ENCODE measurements at regions not wholly inside any gene's neighbourhood (a gene's known extent, or its start where the extent isn't known, plus 50 kb on each side); places are given as distances from the start of the nearest gene placed in this dataset.
"Not testable (repeated sequence)": the region's sequence is repeated elsewhere in the genome, so short reads cannot be mapped to it uniquely, and the experiment has no call there.

DNA sequence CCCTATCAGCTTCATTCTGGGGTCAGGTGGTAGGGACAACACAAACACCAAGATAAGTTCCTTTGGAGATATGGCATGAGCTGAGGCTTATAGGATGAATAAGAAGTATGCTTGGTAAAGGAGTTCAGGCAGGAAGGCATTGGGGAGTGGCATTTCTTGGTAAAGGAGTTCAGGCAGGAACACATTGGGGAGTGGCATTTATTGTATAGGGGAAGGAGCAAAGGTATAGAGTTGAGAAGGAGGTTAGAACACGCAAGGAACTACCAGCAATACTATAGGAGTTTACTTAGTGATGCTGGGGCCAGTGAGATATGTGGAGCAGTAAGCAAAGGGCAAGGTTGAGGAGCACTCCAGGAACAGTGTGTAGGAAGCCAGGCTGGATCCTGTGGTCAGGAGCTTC is 625.9 kb downstream of the TTLL7 start:
- H3K27me3 ChIP-seq (replicated peaks; ENCODE audit: insufficient read depth); H3K27ac ChIP-seq; H3K36me3 ChIP-seq; H3K4me1 ChIP-seq (ENCODE audit: control insufficient read depth in 1 of 2, low read depth in 2 of 2); ATAC-seq (ENCODE audit: insufficient number of reproducible peaks, low FRiP score, low read depth); DNase-seq (ENCODE audit: low spot score); H3K9me3 ChIP-seq; H3K4me3 ChIP-seq: not testable (repeated sequence)

DNA sequence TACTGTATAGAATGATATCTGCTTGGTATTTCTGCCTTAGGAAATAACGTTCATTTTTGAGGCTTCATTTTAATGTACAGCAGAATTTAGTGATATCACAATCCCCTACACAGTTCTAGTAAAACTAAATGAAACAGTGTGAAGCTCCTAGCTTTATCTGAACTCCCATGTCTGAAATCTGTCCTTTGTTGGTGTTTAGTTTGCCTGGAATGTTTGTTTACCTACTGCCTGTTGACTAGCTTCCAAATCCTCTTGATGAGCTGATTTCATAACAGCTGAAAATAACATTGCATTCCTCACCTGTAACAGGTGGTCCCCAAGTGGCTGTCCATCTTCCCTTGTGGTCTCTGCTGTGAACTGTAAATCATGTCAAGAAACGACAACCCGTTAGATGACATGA is 629.1 kb downstream of the TTLL7 start:
- DNase-seq (ENCODE audit: low spot score); H3K4me3 ChIP-seq; H3K27ac ChIP-seq; H3K4me1 ChIP-seq (ENCODE audit: control insufficient read depth in 1 of 2, low read depth in 2 of 2); H3K9me3 ChIP-seq; H3K27me3 ChIP-seq (replicated peaks; ENCODE audit: insufficient read depth); H3K36me3 ChIP-seq; ATAC-seq (ENCODE audit: insufficient number of reproducible peaks, low FRiP score, low read depth): not testable (repeated sequence)

DNA sequence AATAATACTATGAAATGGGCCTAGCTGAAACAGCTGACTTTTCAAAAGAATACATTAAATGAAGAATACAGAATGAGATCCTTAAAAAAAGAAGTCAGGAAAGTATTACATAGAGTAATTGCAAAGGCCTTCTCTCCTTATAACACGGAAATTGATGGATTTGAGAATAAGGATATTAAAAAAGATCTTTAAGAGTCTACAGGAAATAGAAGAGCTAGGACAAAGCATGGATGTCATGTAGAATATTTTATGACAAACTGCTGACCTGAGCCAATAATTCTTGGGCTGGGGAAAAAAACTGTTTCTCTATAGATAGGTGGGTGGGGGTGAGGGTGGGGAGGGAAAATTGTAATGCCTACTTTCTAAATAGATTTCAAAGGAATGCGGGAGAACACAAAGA is 633.6 kb downstream of the TTLL7 start:
- not testable (repeated sequence) for H3K4me1 ChIP-seq (ENCODE audit: control insufficient read depth in 1 of 2, low read depth in 2 of 2); H3K36me3 ChIP-seq; H3K27ac ChIP-seq; H3K4me3 ChIP-seq; ATAC-seq (ENCODE audit: insufficient number of reproducible peaks, low FRiP score, low read depth); H3K9me3 ChIP-seq; H3K27me3 ChIP-seq (replicated peaks; ENCODE audit: insufficient read depth); DNase-seq (ENCODE audit: low spot score)

DNA sequence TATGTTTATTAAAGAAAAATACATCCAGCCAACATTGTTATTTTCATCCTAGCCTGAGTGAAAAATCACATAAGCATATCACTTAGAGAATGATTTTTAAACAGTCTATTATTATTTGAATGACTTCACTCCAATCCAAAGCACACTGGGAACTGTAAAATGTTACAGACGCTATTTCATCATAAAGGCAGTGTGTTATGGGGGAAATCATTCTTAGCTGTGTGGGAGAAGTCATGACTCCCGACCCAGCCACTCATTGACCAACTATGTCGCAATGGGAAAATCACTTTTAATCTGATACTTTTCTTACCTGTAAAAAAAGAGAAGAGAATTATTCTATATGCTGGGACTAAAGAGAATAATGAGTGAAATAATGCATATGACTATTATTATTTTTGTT is 653.6 kb downstream of the TTLL7 start:
- not testable (repeated sequence) for DNase-seq (ENCODE audit: low spot score); H3K36me3 ChIP-seq; H3K9me3 ChIP-seq; H3K27me3 ChIP-seq (replicated peaks; ENCODE audit: insufficient read depth); H3K4me3 ChIP-seq; H3K27ac ChIP-seq
- ATAC-seq (ENCODE audit: insufficient number of reproducible peaks, low FRiP score, low read depth), result peak; percentile 85
- peaks cover 0 to 11% of the 10 kb centered on the region in 2 donors for H3K4me1 ChIP-seq (ENCODE audit: control insufficient read depth in 1 of 2, low read depth in 2 of 2)

DNA sequence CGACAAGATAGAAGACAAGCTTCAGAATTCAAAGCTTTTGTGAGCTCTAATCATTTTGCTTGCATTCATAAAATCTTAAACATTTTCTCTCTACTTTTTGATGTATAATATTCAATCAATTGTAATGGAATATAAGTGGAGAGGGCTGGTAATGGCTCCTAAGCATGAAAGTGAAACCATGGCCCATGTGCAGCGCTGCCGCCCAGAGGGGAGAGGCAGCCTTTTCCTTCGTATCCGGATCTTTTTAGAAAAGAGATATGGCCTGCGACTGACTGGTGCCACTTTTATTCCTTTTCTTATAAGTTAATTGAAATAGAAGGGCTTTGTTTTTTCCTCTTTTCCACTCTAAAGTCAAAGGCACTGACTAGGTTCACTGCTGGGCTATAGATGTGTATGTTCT is 655.2 kb downstream of the TTLL7 start:
- H3K9me3 ChIP-seq; H3K27ac ChIP-seq; H3K27me3 ChIP-seq (replicated peaks; ENCODE audit: insufficient read depth); H3K4me3 ChIP-seq; H3K36me3 ChIP-seq; DNase-seq (ENCODE audit: low spot score); ATAC-seq (ENCODE audit: insufficient number of reproducible peaks, low FRiP score, low read depth): not testable (repeated sequence)
- H3K4me1 ChIP-seq (ENCODE audit: control insufficient read depth in 1 of 2, low read depth in 2 of 2), result peaks cover 0 to 11% of the 10 kb centered on the region in 2 donors

DNA sequence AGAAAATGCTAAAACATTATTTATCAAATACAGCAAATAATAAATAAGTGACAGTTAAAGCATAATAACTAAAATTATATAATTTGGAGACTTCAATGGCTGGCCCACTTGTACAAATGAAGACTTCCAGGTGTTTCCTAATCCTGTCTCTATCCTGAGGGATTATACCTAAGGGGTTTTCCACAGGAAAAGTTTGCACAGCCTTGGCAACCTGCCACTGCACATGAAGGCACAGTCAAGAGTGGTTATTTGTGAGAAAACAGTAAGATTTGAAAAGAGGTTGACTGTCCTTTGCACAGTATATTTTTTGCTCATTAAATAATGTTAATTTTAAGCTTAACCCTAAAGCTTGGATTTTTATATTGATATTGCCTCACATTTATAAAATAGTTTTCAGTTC is 655.9 kb downstream of the TTLL7 start:
- not testable (repeated sequence) for ATAC-seq (ENCODE audit: insufficient number of reproducible peaks, low FRiP score, low read depth); H3K27me3 ChIP-seq (replicated peaks; ENCODE audit: insufficient read depth); H3K4me3 ChIP-seq; H3K27ac ChIP-seq; DNase-seq (ENCODE audit: low spot score); H3K36me3 ChIP-seq; H3K9me3 ChIP-seq
- peaks cover 0 to 11% of the 10 kb centered on the region in 2 donors for H3K4me1 ChIP-seq (ENCODE audit: control insufficient read depth in 1 of 2, low read depth in 2 of 2)

DNA sequence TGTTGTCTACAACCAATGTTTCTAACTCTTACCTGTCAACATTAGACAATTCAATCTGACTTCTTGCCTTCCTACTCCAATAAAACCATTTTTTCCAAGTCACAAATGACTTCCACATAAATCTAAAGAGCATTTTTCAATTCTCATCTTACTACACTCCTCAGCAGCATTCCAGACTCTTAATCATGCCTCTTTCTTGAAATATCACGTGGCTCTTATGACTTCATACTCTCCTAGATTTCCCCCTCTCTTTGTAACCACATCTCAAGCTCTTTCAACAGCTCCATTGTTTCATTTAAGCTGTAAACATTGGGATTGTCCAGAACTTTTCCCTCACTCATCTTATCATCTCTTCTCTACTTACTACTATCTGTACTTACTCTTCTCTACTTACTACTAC is 666.6 kb downstream of the TTLL7 start:
- not testable (repeated sequence) for H3K4me1 ChIP-seq (ENCODE audit: control insufficient read depth in 1 of 2, low read depth in 2 of 2); H3K4me3 ChIP-seq; ATAC-seq (ENCODE audit: insufficient number of reproducible peaks, low FRiP score, low read depth); H3K27ac ChIP-seq; H3K27me3 ChIP-seq (replicated peaks; ENCODE audit: insufficient read depth); H3K9me3 ChIP-seq; DNase-seq (ENCODE audit: low spot score); H3K36me3 ChIP-seq

DNA sequence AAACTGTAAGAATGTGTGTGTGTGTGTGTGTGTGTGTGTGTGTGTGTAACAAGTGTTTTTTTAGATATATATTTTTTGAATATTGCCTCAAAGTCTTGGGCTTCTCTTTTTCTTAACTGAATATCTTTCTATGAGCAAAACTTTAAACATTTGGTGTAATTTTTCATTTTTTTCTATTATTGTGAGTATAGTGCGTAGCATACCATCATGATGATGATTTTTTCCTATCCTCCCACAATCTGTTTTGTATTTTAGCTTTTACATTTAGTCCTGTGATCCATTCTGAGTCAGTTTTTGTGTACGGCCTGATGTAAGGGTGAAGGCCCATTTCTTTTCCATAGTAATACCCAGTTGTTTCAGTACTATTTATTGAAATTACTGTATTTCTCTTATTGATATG is 680.6 kb downstream of the TTLL7 start:
- Histone ChIP-seq H3K27ac (no peak overlapping the region), H3K4me3 (no peak overlapping the region), H3K9me3 (no peaks in the 10 kb centered on the region), H3K36me3 (no peaks in the 10 kb centered on the region), H3K4me1 (ENCODE audit: control insufficient read depth in 1 of 2, low read depth in 2 of 2) (no peaks in the 10 kb centered on the region), H3K27me3 (replicated peaks; ENCODE audit: insufficient read depth) (no peaks in the 10 kb centered on the region)
- no peak for DNase-seq (ENCODE audit: low spot score)
- TF ChIP-seq, protein P1, sequence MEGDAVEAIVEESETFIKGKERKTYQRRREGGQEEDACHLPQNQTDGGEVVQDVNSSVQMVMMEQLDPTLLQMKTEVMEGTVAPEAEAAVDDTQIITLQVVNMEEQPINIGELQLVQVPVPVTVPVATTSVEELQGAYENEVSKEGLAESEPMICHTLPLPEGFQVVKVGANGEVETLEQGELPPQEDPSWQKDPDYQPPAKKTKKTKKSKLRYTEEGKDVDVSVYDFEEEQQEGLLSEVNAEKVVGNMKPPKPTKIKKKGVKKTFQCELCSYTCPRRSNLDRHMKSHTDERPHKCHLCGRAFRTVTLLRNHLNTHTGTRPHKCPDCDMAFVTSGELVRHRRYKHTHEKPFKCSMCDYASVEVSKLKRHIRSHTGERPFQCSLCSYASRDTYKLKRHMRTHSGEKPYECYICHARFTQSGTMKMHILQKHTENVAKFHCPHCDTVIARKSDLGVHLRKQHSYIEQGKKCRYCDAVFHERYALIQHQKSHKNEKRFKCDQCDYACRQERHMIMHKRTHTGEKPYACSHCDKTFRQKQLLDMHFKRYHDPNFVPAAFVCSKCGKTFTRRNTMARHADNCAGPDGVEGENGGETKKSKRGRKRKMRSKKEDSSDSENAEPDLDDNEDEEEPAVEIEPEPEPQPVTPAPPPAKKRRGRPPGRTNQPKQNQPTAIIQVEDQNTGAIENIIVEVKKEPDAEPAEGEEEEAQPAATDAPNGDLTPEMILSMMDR (IDR thresholded peaks at IDR 0.05), result no peak
- no peak for ATAC-seq (ENCODE audit: insufficient number of reproducible peaks, low FRiP score, low read depth)

DNA sequence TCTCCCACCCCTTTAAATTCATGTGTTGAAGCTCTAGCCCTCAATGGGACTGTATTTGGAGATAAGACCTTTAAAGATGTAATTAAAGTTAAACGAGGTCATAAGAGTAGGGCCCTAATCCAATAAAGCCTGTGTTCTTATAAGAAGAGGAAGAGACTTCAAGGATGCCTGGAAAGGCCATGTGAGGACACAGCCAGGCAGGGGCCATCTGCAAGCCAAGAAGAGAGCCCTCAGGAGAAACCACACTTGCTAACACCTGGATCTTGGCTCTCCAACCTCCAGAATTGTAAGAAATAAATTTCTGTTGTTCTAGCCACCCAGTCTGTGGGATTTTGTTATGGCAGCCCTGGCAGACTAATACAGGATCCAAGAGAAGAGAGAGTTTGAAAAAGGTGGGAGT is 683.5 kb downstream of the TTLL7 start:
- H3K27me3 ChIP-seq (replicated peaks; ENCODE audit: insufficient read depth); H3K4me1 ChIP-seq (ENCODE audit: control insufficient read depth in 1 of 2, low read depth in 2 of 2); H3K27ac ChIP-seq; H3K9me3 ChIP-seq; DNase-seq (ENCODE audit: low spot score); H3K4me3 ChIP-seq; ATAC-seq (ENCODE audit: insufficient number of reproducible peaks, low FRiP score, low read depth); H3K36me3 ChIP-seq: not testable (repeated sequence)

DNA sequence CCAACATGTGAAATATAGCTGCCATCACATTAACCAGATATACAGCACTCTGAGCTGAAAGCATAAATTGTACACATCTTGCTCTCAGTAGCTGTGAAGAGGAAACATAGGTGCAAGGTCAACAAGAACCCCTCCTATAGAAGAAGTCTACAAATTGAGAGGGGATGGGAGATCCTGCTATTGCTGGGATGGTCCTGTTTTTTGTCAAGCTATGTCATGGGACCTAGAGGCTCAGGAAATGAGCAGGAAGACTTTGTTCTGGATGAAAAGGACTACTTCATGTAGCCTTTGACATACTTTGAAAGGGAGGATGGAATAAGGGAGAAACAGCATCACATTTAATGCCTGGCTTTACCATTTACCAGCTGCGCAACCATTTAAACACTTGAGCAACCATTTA is 688.8 kb downstream of the TTLL7 start:
- ATAC-seq (ENCODE audit: insufficient number of reproducible peaks, low FRiP score, low read depth), result not testable (repeated sequence)

DNA sequence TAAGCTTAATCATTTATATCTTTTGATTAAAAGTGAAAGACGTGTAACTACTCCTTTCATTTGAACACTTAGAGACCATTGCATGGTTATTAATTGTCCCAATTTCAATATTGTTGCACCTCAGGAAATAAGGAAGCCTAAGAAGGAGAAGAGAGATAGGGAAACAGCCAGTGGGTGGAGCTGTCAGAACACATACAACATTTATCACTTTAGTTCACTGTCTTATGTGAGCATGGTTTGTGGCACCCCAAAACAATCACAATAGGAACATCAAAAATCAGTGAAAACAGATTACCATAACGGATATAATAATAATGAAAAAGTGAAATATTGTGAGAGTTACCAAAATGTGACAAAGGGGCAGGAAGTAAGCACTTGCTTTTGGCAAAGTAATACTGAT is 689.9 kb downstream of the TTLL7 start:
- not testable (repeated sequence) for H3K27me3 ChIP-seq (replicated peaks; ENCODE audit: insufficient read depth); H3K36me3 ChIP-seq; ATAC-seq (ENCODE audit: insufficient number of reproducible peaks, low FRiP score, low read depth); H3K9me3 ChIP-seq; H3K4me1 ChIP-seq (ENCODE audit: control insufficient read depth in 1 of 2, low read depth in 2 of 2); H3K27ac ChIP-seq; DNase-seq (ENCODE audit: low spot score); H3K4me3 ChIP-seq

More for the DNA sequence above, 688.8 kb downstream of the TTLL7 start:
- not testable (repeated sequence) for H3K9me3 ChIP-seq; H3K27ac ChIP-seq; H3K4me1 ChIP-seq (ENCODE audit: control insufficient read depth in 1 of 2, low read depth in 2 of 2); H3K27me3 ChIP-seq (replicated peaks; ENCODE audit: insufficient read depth); H3K4me3 ChIP-seq; H3K36me3 ChIP-seq; DNase-seq (ENCODE audit: low spot score)

DNA sequence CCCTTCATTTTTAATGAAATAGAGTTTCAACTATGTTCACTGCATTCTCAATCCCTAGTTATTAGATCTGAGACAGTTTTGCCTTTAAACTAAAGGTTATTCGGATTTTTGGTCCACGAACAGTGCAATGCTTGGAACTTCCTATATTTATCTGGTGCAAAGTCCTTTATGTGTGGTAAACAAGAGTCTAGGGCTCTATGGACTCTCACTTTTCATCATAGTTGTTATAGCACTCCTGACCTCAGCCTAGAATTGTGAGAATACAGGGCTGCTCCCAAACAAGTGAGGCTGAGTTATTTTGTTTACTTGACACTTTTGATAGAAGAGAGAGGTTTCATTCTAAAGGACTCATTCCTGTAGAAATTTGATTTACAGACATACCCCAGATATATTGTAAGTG is 692.1 kb downstream of the TTLL7 start:
- not testable (repeated sequence) for H3K36me3 ChIP-seq; H3K9me3 ChIP-seq; H3K27ac ChIP-seq; H3K27me3 ChIP-seq (replicated peaks; ENCODE audit: insufficient read depth); H3K4me1 ChIP-seq (ENCODE audit: control insufficient read depth in 1 of 2, low read depth in 2 of 2); ATAC-seq (ENCODE audit: insufficient number of reproducible peaks, low FRiP score, low read depth); H3K4me3 ChIP-seq; DNase-seq (ENCODE audit: low spot score)

Data from thoracic aorta (tissue), 2 donors.